ENCODE measurements at regions not wholly inside any gene's neighbourhood (a gene's known extent, or its start where the extent isn't known, plus 50 kb on each side); places are given as distances from the start of the nearest gene placed in this dataset.

DNA sequence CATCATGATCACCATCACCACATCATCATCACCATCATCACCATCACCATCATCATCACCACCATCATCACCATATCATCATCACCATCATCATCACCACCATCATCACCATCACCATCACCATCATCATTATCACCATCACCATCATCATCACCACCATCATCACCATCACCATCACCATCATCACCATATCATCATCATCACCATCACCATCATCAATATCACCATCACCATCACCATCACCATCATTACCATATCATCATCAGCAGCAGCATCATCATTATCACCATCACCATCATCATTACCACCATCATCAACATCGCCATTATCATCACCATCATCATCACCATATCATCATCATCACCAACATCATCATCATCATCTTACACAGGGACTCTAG is 351.1 kb downstream of the MIAT start:
- DNase-seq (ENCODE audit: low read depth) = no peak

DNA sequence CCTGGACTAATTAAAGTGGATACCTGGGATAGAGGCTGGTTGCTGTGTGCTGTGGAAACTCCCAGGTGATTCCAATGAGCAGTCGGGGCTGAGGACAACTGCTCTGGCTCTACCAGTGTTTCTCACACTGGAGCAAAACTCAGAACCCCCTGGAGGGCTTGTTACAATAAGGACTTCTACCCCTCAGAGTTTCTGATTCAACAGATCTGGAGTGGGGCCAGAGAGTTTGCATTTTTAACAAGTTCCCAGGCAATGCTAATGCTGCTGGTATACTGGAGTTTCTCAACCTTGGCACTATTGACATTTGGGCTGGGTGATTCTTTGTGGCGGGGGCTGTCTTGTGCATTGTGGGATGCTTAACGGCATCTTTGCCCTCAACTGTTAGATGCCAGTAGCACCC is 353.7 kb downstream of the MIAT start:
- DNase-seq (ENCODE audit: low read depth) = no peak

DNA sequence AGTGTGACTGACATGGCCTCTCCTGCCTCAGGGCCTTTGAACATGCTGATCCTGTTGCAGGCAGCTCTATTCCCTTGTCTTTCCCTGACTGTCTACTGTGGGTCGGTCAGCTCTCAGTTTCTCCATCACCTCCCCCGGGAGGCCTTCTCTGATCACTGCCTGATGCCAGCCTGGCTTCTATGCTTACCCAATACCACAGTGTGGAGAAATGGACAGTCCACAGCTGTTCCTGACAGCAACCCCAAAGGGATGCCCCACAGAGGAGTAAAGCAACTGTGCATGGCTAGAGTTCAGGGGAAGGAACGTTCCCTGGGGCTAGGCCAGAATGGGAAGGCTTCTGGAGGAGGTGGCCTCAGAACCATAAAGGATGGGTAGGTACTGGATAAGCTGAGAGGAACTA is 354.3 kb downstream of the MIAT start:
- DNase-seq (ENCODE audit: low read depth) = no peak

DNA sequence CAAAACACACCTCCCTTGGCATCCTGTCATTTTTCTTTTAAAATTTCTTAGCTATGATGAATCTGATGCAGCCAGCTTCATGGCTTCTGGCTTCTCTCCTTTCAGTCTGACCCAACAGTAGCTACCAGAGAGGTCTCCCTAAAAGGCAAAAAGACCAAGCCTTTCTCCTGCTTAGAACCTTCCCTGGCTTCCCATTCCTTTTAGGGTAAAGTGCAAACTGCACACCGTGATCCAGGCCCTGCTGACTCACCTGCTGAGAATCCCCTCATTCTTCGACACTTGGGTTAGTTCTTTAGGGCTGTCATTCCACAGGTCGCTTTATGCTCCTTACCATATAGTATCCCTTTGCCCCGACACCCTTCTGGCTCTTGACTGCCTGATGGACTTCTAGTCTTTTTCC is 362.4 kb downstream of the MIAT start:
- no peak for DNase-seq (ENCODE audit: low read depth)

DNA sequence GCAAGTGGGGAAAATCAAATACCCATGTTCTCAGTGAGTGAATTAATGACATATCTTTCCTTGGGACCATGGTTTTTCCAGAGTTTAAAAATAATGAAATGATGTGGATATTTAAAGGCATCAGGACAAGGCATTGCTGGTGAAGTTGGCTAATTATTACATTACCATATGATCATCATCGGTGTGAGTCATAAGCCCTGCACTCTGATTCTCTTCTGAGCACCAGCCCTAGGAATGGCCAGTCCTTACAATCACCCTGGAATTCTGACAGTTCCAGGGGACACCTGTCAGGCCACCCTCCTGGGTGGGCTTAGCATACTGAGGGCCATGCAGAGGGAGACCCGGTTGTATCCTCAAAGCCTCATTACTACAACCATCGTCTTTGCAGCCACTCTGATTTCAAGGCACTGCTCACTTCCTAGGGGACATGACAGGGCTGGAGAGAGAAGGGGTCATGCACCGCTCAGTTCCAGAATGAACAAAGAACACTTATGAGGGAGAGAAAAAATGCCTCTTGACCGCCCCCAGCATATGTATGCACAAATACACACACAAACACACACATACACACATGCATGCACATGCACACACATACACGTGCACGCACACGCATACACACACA is 365.0 kb downstream of the MIAT start:
- DNase-seq (ENCODE audit: low read depth) = no peak

DNA sequence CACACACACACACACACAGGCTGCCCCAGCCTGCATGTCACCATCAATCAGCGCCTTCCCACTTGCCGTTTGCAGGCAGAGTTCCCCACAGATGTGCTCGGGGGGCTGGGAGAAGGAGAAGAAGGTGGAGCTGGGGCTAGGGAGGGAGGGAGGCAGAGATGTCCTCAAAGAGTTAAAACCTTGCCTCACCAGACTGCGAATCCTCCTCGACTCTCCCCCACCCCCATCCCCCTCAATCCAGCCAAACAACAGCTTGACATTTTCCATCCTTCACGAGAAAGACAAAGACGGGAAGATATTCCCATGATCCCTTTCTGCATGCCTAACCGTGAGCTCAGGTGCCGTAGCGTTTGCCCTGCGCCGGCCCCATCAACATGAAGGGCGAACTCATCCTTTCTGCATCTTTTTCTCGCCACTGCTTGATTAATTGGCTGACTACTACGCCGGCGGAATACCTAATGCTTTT is 365.5 kb downstream of the MIAT start:
- no peak for DNase-seq (ENCODE audit: low read depth)

DNA sequence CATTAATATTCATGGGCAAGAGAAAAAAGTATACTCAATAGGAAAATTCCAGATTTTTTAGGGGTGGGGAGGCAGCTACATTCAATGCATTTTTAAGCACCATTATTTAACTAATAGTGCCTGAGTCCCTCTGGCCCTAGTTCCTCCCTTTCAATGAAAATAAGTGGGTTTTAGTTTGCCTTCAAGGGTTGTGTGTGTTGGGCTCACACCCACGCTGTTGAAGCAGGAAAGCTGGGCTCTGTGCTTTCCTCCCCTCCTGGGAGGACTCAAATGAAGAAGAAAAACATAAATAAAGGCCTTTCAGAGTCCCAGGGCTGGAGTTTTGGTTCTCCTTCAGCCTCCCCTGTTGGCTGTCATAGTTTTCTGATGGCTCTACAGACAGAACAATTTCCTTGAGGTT is 366.2 kb downstream of the MIAT start:
- no peak for DNase-seq (ENCODE audit: low read depth)

DNA sequence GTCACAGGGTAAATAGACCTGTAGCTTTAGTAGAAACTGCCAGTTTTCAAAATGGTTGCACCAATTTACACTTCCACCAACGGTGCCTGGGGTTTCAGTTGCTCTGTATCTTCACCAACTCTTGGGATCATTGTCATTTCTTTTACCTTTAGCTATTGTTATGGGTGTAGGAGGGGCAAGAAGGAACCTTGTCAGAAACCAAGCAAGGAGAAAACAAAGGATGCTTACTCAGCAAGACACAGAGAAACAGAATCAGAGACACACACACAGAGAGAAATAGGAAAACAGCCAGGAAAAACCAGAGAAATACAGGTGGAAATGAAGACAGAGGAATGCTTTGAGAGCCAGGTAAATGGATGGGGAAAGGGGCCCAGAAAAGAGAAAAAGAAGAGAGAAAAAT is 367.6 kb downstream of the MIAT start:
- no peak for DNase-seq (ENCODE audit: low read depth)

DNA sequence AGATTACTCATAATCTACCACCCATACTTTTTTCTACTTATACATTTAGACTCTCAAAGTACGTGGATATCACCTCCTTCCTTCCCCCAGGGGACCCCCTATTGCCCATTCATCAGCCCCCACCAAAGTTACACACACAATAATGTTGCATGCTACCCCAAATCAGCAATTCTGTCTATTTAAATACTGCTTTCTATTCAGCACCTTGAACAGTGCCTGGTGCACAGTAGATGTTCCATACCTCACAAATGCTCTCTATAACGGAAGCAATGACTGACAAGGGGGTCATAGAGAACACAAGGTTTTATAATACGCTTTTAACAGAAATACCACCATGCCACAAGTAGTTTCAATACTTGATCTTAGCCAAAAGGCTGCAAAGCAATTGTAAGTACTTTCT is 370.7 kb downstream of the MIAT start:
- DNase-seq (ENCODE audit: low read depth) = no peak

DNA sequence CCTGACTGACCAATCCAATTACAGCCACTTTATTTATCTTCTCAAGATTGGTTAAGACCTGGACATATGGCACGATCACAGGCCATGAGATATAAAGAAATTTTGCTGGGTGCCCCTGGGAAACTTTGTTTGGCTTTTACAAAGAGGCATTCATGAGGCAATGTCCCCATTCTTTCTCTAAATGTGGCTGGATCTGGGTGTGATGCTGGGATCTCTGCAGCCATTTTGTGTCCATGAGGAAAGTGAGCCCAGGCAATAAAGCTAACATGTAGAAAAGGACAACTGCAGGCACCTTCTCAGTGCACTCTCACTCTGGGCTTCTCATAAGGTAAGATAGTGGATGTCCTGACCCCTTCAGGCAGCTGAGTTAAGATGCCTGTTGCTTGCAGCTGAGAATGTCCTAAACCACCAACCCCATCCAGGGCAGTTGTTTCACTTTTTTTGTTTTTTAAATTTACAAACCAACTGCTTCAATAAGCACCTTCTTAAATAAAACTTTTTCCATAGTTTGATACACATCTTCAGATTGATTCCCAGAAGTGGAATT is 372.3 kb downstream of the MIAT start:
- no peak for DNase-seq (ENCODE audit: low read depth)

DNA sequence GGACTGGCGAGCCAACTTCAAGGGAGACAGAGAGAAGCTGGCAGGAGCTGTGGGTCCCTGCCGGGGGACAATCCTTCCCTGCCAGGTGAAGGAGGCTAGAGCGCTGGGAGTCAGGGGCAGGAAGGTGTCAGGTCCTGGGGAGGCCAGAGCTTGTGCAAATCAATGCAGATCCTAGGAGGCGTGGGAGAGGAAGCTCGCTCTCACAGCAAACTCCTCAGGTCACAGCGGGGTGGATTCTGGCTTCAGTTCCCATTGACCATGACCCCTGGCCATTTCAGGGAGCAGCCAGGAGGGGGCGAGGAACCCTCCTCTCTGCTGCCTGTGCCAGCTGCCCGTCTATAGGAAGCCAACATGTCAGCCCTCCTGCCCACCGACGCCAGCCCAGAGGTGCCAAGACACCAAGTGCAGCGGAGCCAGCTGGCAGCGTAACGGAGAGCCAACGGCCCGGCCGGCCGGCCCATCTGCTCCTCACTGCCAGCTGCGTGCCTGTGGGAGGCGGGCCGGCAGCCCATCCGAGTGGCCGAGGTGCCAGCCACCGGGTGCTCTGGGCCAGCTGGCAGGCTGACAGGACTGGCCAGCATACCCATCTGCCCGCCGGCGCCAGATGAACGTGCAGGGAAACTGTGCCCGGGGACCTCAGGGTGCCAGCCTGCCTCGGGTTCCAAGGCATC is 374.8 kb downstream of the MIAT start:
- DNase-seq (ENCODE audit: low read depth) = no peak

DNA sequence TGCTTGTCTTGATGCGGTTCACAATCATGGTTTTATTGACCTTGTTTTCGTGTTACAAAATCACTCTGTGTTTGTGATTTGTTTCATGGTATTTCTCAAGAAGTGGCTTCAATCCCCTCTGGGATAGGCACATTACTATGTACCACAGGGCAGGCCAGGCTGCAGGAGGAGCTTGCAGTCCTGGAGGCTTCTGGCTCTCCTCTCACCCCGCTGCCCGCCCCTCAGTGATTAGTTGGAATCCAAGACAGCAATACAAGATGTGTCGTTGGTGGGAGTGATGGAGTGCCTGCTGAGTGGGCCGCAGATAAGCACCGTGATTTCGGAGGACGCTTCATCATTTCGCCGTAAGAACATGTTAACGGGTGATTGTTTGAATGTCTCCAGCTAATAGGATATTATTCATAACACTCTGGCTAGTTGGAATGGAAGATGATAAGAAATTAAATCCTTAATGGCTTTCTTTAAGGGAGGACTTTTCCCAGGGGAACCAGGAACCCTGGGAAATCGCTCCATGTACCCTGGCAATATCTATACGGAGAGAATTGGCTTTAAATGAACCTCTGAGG is 384.4 kb downstream of the MIAT start:
- DNase-seq (ENCODE audit: low read depth) = no peak

DNA sequence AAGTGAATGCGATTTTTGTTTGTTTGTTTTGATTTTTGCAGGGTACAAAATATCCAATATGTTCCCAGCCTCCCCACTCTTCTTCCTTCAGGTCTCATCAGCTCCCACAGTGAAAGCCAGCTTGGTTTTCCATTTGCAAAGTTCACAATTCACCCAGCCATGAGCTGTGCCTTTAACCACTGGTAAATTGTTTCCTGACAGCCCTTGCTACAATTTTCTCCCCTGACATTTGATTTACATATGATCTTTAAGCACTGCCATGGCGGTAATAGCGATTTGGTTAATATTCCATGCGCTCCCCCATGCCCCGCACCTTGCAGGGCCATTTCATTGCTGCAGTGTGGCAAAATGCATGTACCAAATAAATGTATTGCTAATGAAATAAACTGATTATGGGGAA is 385.9 kb downstream of the MIAT start:
- DNase-seq (ENCODE audit: low read depth) = no peak

DNA sequence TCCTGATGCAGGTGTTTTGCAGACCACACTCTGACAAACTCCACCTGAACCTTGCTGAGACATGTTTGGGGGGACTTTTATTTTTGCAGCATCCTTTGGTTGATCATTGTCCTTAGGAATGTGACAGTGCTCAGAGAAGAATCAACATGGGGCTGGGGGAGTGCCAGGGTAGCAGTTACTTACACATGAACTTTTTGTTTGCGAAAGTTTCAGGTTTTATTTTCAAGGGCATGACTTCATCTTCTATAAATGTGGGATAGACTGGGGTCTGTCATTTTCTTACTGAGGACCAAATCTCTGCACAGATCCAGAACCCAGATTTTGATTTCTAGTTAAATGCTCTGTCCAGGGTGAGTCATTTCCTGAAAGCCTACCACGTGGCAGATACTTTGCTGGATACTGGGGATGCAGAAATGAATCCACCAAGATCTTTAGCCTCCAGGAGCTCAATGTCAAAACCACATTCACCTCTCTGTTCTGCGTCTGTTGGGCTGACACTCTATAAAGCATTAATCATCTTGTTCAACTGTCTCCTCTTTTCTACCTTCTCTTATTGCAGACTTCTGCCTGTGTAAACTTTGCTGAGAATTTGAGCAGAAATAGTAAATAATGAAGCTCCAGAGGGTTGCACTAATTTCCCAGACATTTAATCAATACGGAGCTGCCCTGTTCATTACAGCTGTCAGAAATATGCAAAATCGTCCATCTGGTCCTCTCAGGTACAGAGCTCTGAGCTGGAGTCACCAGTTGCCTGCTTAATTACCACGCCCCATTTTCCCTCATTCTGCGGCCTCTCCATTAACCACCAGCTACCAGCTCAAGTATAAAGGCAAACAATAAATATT is 387.9 kb downstream of the MIAT start:
- DNase-seq (ENCODE audit: low read depth) = no peak

DNA sequence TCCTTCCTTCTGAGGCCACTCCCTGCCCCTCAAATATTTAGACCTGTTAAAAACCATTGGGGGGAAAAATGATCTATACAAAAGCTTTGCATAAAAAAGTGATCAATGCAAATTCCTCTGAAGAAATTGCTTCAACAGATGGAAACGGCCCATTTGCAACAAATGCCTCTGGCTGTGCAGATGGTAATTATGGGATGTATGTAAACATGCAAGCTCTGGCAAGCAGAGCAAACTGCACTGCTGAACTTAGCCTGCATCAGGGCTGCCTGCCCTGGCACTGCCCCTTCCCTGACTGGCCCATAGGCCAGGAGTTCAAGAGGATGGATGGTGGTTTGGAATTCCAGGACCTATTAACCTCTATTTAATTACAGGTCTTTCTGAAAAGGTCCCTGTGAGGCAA is 388.7 kb downstream of the MIAT start:
- DNase-seq (ENCODE audit: low read depth) = no peak

DNA sequence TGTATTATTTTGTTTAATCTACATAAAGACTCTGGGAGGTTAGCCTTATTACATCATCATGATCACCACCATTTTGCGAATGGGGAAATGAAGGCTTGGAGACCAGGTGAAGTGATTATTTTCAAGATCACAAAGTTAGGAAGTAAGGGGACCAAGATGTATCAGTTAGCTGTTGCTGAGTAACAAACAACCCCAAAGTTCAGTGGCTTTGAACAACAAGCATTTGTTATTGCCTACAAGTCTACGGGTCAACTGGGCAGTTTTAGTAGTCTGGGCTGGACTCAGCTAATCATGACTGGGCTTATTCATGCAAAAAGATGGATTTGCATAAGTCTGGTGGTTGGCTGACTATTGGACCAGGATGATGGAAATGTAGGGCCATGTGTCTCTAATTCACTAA is 389.2 kb downstream of the MIAT start:
- DNase-seq (ENCODE audit: low read depth) = no peak

DNA sequence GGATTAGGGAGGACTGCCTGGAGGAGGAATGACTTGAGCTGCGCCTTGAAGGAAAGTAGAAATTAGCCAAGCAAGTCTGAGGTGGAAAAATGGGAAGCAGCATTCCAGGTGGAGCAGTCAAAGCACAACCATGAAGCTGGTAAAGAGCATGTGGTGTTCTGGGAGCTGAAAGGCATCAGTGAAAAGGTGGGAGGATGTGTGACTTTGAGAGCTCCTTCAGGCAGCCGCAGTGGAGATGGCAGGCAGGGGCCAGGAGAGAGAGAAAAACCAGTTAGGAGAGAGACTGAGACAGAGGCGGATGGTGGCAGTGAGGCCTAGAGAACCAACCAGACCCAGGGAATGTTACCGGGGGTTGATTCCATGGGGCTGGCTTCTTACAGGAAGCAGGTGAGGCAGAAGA is 393.4 kb downstream of the MIAT start:
- DNase-seq (ENCODE audit: low read depth) = no peak

DNA sequence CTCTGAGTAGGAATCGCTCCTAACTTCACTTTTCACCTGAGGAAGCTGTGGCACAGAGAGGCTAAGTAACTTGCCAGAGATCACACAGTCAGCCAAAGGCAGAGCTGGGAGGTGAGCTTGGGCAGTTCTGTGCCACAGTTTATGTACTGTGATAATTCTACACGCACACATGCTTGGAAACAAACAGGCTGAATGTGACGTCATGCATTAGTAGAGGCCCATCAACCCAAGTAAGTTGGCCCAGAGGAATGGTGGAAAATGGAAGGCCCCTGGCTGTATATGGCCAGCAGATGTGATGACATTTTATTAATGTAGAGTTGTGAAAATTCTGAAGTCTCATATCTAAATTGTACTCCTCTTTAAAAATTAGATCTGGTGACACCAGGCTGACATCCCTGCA is 394.0 kb downstream of the MIAT start:
- DNase-seq (ENCODE audit: low read depth) = no peak

DNA sequence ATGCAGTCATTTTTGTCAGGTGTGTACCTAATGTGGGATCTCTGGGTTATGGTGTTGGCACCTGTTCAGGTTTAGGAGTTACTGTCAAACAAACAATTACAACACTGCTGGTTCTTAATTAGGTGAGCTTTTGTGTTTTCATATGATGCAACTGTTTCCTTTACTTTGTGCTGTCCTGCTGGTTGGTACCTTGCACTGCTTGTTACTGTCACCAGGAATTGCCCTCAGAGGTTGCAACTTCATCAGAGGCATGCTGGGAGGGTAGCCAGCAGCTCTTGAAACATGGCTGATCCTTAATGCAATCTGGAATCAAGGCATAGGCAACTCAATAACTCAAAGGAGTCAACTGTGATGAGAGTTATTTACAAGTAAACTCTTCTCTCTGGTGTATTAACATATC is 400.3 kb downstream of the MIAT start:
- DNase-seq (ENCODE audit: low read depth) = no peak

DNA sequence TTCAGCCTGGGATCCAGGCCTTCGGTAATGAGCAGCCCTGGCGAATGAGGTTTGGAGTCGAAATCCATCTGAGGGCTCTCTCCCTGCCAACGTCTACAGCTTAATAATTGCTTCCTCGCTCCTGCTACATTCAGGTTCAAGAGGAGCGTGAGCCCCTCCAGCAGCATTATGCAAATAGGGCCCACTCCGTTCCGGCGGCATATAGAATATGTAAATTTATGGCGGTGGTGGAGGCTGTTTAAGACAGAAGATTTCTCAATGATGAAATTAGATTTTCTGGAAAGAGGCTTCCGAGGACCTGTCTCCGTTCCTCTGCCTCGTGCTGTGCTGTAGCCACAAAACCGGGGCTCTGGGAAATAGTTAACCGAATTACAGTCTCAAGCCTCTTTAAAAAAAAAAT is 402.8 kb downstream of the MIAT start:
- DNase-seq (ENCODE audit: low read depth) = no peak

DNA sequence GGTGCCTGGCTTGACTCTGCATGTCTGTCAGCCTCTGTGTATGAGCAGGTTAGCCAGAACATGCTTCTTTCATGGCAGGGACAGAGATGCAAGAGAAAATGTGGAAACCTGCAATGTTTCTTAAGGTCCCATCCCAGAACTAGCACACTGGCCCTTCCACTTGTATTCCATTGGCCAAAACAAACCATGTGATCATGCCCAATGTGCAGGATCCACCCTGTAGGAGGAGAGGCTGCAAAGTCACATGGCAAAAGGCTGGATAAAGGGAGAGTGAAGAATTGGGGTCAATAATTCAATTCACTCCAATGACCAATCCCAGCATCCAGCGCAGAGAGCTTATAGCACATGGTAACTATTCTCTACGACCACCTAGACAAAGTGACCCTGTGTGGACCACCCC is 405.5 kb downstream of the MIAT start:
- no peak for DNase-seq (ENCODE audit: low read depth)

DNA sequence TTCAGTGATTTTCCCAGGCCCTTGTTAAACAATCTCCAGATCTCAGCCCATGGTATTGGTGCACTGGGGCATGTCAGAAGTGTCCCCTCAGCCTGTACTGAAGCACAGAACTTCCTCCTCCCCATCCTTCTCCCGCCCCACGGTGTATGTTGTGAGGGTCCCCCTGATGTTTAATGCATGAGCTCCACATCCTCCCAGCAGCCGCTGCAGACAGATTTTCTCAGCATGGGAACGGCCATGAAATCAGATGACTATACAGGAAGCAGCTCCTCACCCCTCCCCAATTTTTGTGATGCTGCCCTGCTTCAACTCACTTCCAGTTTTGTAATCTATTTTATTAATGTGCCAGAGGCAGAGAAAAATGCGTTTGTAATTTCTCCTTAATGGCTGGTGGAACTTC is 406.0 kb downstream of the MIAT start:
- no peak for DNase-seq (ENCODE audit: low read depth)

DNA sequence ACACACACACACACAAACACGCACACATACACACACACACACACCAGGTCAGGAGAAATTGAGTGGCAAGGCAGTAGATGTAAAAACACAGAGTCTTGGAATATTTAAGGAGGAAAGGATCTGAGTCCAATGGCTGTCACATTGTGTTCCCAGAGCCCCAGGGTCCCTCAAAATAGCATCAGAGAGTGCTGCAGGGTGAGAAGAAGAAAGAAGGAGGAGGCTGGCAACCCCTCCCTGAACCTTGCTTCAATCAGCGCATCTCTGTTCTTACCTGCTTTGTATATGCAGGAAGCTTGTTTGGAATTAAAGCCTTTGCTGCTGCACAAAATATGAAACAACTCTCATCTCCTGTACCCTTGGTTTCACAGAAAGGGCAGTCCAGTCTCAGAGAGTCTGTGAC is 406.5 kb downstream of the MIAT start:
- no peak for DNase-seq (ENCODE audit: low read depth)

Data from activated T-cell treated with anti-CD3 and anti-CD28 coated beads for 1 hour (primary cell).